ENCODE measurements at regions not wholly inside any gene's neighbourhood (a gene's known extent, or its start where the extent isn't known, plus 50 kb on each side); places are given as distances from the start of the nearest gene placed in this dataset.

- no peak for TF ChIP-seq POLR2A (IDR thresholded peaks at IDR 0.05; ENCODE audit: extremely low read depth, insufficient read length)
- TF ChIP-seq CTCF (IDR thresholded peaks at IDR 0.05; ENCODE audit: low read depth, low read length), result no peak
- TF ChIP-seq MYC (IDR thresholded peaks at IDR 0.05; ENCODE audit: low read depth, low read length), result no peak
Measured at GRCh38 chr7:79730971-79731370, 277.5 kb upstream of the MAGI2 start.

All from NB4 (cell line).